ENCODE measurements at regions not wholly inside any gene's neighbourhood (a gene's known extent, or its start where the extent isn't known, plus 50 kb on each side); places are given as distances from the start of the nearest gene placed in this dataset.

DNA sequence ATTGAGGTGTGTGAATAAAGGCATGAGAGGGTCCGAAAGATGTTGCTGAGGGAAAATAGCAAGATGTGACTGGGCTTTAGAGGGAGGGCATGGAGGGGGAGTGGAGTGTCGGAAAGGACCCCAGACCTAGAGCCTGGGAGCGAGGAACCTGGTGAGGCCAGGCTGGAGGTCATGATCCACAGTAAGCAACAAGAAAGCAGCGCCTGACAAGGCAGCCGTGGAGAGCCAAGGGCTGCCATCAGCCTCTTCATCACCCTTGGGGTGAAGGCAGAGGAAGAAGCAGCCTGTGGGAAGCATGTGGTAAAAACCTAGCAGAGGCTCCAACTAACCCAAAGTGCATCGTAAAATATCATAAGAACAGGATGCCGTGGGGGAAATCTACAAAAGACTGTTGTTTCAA is 162.8 kb upstream of the SOX1 start:
- TF ChIP-seq CTCF (IDR thresholded peaks at IDR 0.05) (no peak), EZH2 (IDR thresholded peaks at IDR 0.05; ENCODE audit: borderline replicate concordance, insufficient read depth, low read depth, low read length, poor library complexity, severe bottlenecking) (no peak)

Measured in B cell (primary cell).